ENCODE measurements at regions not wholly inside any gene's neighbourhood (a gene's known extent, or its start where the extent isn't known, plus 50 kb on each side); places are given as distances from the start of the nearest gene placed in this dataset.

GRCh38 chr16:6864244-6864643 is 468.4 kb upstream of the RBFOX1 start:
- Histone ChIP-seq H3K4me3 (replicated peaks in 1 of 3; ENCODE audit: insufficient read depth in 1 of 3, low read depth in 1 of 3, low read length in 3 of 3) (no peak overlapping the region), H3K79me2 (ENCODE audit: control insufficient read depth, insufficient read depth, low read length) (no peaks in the 10 kb centered on the region), H3K4me2 (ENCODE audit: insufficient read depth, low read length) (no peak overlapping the region), H3K27me3 (ENCODE audit: control insufficient read depth in 2 of 2, insufficient read depth in 2 of 2, low read length in 2 of 2) (no peaks in the 10 kb centered on the region), H3K9ac (replicated peaks; ENCODE audit: extremely low read depth, insufficient read depth, low read length) (no peak overlapping the region), H3K9me1 (replicated peaks; ENCODE audit: control insufficient read depth, extremely low read depth, insufficient read depth, low read length) (no peaks in the 10 kb centered on the region), H3K36me3 (ENCODE audit: control insufficient read depth in 2 of 2, extremely low read depth in 1 of 2, insufficient read depth in 2 of 2, low read length in 2 of 2) (no peaks in the 10 kb centered on the region), H3K4me1 (ENCODE audit: control insufficient read depth, extremely low read depth, insufficient read depth, low read length) (no peaks in the 10 kb centered on the region), H4K20me1 (replicated peaks; ENCODE audit: control insufficient read depth, extremely low read depth, insufficient read depth, low read length) (no peaks in the 10 kb centered on the region), H2AFZ (ENCODE audit: low read depth, low read length) (no peak overlapping the region), H3K9me3 (replicated peaks; ENCODE audit: control insufficient read depth, insufficient read depth, low read length) (no peaks in the 10 kb centered on the region), H3K27ac (ENCODE audit: insufficient read depth, low read depth, low read length) (no peak overlapping the region)
- dilution Hi-C loops (cut with MboI; ENCODE audit: extremely low pct_ligation_motif_present, low sequenced_read_pairs) = no loop called here
- TF ChIP-seq JUN (IDR thresholded peaks at IDR 0.05; ENCODE audit: borderline replicate concordance, insufficient read depth, insufficient read length, low read depth) (no peak), EZH2 (IDR thresholded peaks at IDR 0.05; ENCODE audit: borderline replicate concordance, low read depth, low read length, severe bottlenecking) (no peak), POLR2A (IDR thresholded peaks at IDR 0.05; ENCODE audit: low read depth, low read length) (no peak), GATA2 (IDR thresholded peaks at IDR 0.05; ENCODE audit: insufficient read depth, insufficient read length, low read depth, low read length) (no peak), MAX (IDR thresholded peaks at IDR 0.05; ENCODE audit: insufficient read depth, insufficient read length) (no peak), MYC (IDR thresholded peaks at IDR 0.05; ENCODE audit: low read depth, low read length) (no peak), FOS (IDR thresholded peaks at IDR 0.05; ENCODE audit: borderline replicate concordance, insufficient read depth, low read length) (no peak), CTCF (IDR thresholded peaks at IDR 0.05; ENCODE audit: extremely low read depth in 1 of 2, insufficient read depth in 1 of 2, low read depth in 1 of 2, low read length in 2 of 2) (no peak), POLR2AphosphoS5 (IDR thresholded peaks at IDR 0.05; ENCODE audit: insufficient read depth, low read depth, low read length) (no peak)
- FAIRE-seq (no peak), DNase-seq (ENCODE audit: low read depth, low spot score) (no peak)
- intact Hi-C loops (cut with micrococcal nuclease) = no loop called here
- POLR2A ChIA-PET = no interaction called here
- BruUV-seq (replicated peaks) = no TSS peak
- CTCF ChIA-PET = no interaction called here
